Smooth muscle cell (in vitro differentiated cells): ENCODE measurements at regions not wholly inside any gene's neighbourhood (a gene's known extent, or its start where the extent isn't known, plus 50 kb on each side); places are given as distances from the start of the nearest gene placed in this dataset.
A peak's percentile ranks its signal among the peaks of the same experiment; 100 is the strongest.

Experiments used
- DNase-seq: peaks from one replicate; lab custom pipeline; 2025; ENCODE audit not compliant: unreplicated experiment; lab: John Stamatoyannopoulos, UW
- H2AFZ ChIP-seq: fragments of 200-600 bp; sonication (generic); 2 replicates; pipeline ENCODE4 v1.6.0; 2016; ENCODE audit warnings: antibody characterized with exemption, low read depth, mild to moderate bottlenecking
- H3F3A ChIP-seq: fragments of 200-600 bp; sonication (generic); 2 replicates; pipeline ENCODE4 v1.6.0; 2017; ENCODE audit warnings: antibody characterized with exemption, low read depth
- H3K27ac ChIP-seq: fragments of 200-600 bp; sonication (generic); 2 replicates; pipeline ENCODE4 v1.5.1; 2016; ENCODE audit warnings: low read depth, mild to moderate bottlenecking
- H3K27me3 ChIP-seq: fragments of 200-600 bp; sonication (generic); 2 replicates; pipeline ENCODE4 v1.6.1; 2016; ENCODE audit warnings: low read depth, mild to moderate bottlenecking
- H3K36me3 ChIP-seq: fragments of 200-600 bp; sonication (generic); 2 replicates; pipeline ENCODE4 v1.5.1; 2016; ENCODE audit warnings: low read depth
- H3K4me1 ChIP-seq: fragments of 200-600 bp; sonication (generic); 2 replicates; pipeline ENCODE4 v1.5.1; 2016; ENCODE audit warnings: low read depth
- H3K4me2 ChIP-seq: fragments of 200-600 bp; sonication (generic); 2 replicates; pipeline ENCODE4 v1.6.0; 2016; ENCODE audit warnings: mild to moderate bottlenecking
- H3K4me3 ChIP-seq: fragments of 200-600 bp; sonication (generic); 2 replicates; pipeline ENCODE4 v1.5.1; 2016; ENCODE audit warnings: mild to moderate bottlenecking
- H3K79me2 ChIP-seq: fragments of 200-600 bp; sonication (generic); 2 replicates; pipeline ENCODE4 v1.6.0; 2016; ENCODE audit warnings: low read depth, mild to moderate bottlenecking
- H3K9ac ChIP-seq: fragments of 200-600 bp; sonication (generic); 2 replicates; pipeline ENCODE4 v1.6.0; 2016; ENCODE audit warnings: low read depth
- H3K9me3 ChIP-seq: fragments of 200-600 bp; sonication (generic); replicated peaks from 2 replicates; pipeline ENCODE4 v1.5.1; 2016; ENCODE audit warnings: low read depth
- H4K20me1 ChIP-seq: fragments of 200-600 bp; sonication (generic); 2 replicates; pipeline ENCODE4 v1.6.0; 2016; ENCODE audit warnings: low read depth
- WGBS: methylation state at CpG from one replicate; pipeline ENCODE4 v1.1.7; 2016; ENCODE audit warnings: low lambda C conversion rate; 5-methylcytosine and 5-hydroxymethylcytosine counted together
- TF ChIP-seq, protein P1 (sequence below): fragments of 200-600 bp; sonication (generic); IDR thresholded peaks from 2 replicates; pipeline ENCODE4 v1.5.1; 2017; ENCODE audit warnings: borderline replicate concordance, mild to moderate bottlenecking, antibody characterized with exemption; ENCODE audit not compliant: insufficient read depth, poor library complexity, severe bottlenecking

DNA sequence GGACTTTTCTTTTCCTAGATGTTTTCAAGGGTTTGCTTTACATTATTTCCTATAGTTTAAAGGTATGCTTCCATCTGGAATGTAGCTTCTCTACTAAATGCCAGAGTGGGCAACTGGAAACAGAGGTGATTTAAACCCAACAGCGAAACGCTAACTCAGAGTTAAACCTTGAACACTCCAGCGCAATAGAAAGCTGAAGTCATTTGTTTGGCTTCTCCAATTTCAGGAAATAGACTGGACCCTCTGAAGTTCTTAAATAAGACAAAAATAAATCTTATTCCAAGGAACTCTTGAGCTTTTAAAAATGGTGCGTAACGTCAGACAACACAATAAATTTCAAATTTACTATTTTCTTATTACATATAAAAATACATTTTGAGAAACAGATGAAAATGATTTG lies 1560.0 kb upstream of the TENM3 start:
- H3K27ac ChIP-seq = no peak overlapping the region

DNA sequence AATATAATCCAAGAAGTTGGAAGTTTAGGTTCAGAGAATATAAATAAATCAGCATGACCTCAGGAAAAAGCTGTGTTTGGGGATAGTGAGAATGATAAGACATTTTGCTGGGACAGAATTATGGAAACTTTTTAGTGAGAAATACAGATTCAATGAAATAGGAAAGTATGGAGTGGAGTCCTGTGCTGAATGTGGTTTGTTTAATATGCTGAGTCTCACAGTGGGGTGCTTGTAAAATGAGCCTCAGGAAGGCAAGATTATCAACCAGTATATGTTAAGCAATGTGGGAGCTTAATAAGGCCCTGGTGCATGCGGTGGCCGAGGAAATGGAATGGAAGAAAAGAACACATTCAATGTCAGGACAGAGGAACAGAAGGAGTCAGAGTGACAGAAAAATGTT lies 1554.7 kb upstream of the TENM3 start:
- no peaks in the 10 kb centered on the region for H4K20me1 ChIP-seq
- TF ChIP-seq, protein P1, sequence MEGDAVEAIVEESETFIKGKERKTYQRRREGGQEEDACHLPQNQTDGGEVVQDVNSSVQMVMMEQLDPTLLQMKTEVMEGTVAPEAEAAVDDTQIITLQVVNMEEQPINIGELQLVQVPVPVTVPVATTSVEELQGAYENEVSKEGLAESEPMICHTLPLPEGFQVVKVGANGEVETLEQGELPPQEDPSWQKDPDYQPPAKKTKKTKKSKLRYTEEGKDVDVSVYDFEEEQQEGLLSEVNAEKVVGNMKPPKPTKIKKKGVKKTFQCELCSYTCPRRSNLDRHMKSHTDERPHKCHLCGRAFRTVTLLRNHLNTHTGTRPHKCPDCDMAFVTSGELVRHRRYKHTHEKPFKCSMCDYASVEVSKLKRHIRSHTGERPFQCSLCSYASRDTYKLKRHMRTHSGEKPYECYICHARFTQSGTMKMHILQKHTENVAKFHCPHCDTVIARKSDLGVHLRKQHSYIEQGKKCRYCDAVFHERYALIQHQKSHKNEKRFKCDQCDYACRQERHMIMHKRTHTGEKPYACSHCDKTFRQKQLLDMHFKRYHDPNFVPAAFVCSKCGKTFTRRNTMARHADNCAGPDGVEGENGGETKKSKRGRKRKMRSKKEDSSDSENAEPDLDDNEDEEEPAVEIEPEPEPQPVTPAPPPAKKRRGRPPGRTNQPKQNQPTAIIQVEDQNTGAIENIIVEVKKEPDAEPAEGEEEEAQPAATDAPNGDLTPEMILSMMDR = no peak
- H3K27ac ChIP-seq = no peak overlapping the region
- H3K9me3 ChIP-seq = no peaks in the 10 kb centered on the region
- no peak for DNase-seq
- no peak overlapping the region for H3K9ac ChIP-seq
- no peaks in the 10 kb centered on the region for H3K79me2 ChIP-seq
- no peaks in the 10 kb centered on the region for H3F3A ChIP-seq
- H2AFZ ChIP-seq = no peak overlapping the region
- no peak overlapping the region for H3K4me3 ChIP-seq
- H3K27me3 ChIP-seq = no peaks in the 10 kb centered on the region
- 53% methylated on average over 2 of the region's 2 CpGs for WGBS
- H3K4me2 ChIP-seq = no peak overlapping the region
- no peaks in the 10 kb centered on the region for H3K4me1 ChIP-seq
- H3K36me3 ChIP-seq = no peaks in the 10 kb centered on the region

More for the DNA sequence above, 1560.0 kb upstream of the TENM3 start:
- no peak overlapping the region for H3K4me2 ChIP-seq
- H3K4me3 ChIP-seq = no peak overlapping the region
- H3F3A ChIP-seq = no peaks in the 10 kb centered on the region
- whole genome bisulfite sequencing = 97% methylated on average over 5 of the region's 5 CpGs
- no peaks in the 10 kb centered on the region for H3K36me3 ChIP-seq
- no peaks in the 10 kb centered on the region for H3K9me3 ChIP-seq
- H3K4me1 ChIP-seq = no peaks in the 10 kb centered on the region
- H2AFZ ChIP-seq = no peak overlapping the region
- no peaks in the 10 kb centered on the region for H3K79me2 ChIP-seq
- no peaks in the 10 kb centered on the region for H3K27me3 ChIP-seq
- no peak overlapping the region for H3K9ac ChIP-seq
- TF ChIP-seq, protein P1 = no peak
- DNase-seq = no peak
- H4K20me1 ChIP-seq = no peaks in the 10 kb centered on the region

DNA sequence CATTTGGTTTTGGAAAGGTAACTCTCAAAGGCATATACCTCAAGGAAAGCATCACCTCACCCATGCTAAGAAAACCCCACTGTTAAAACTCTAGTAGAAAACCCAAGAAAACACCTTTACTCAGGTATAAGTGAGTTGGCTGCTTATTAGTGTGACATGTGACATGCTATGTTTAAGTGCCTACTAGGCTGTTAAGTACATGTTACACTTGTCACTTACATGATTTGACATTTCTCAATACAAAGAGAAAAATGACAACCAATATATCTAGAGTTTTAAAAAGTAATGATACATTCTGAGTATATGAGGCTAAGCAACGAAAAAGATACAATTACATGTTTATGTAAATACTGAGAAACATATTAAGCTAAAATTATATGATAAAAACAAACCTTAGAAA lies 1548.3 kb upstream of the TENM3 start:
- Histone ChIP-seq H3K27me3 (no peaks in the 10 kb centered on the region), H3K9me3 (no peaks in the 10 kb centered on the region)
- 78% methylated on average over 1 of the region's 1 CpG for WGBS

DNA sequence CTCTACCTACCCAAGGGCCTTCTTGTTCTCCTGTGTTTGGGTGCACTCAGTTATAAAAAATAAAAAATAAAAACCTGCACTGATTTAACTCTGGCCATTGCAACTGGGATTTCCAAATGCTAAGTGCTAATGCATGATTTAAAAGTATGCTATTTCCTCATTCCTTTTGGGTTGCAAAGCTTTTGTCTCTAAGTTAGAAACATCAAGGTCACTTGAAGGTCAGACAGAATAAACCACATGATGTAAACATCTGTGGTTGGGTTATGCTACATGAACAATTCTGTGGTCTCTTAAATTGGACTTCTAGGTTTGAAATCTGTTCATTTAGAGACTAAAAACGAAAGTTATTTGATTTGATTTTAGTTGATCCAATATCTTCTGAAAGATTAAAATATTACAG lies 1547.4 kb upstream of the TENM3 start:
- DNase-seq = no peak
- no peak overlapping the region for H2AFZ ChIP-seq
- H3K4me2 ChIP-seq = peak overlapping the region; percentile 7
- no peak overlapping the region for H3K9ac ChIP-seq
- no peak overlapping the region for H3K4me3 ChIP-seq
- H3K27me3 ChIP-seq = no peaks in the 10 kb centered on the region
- H4K20me1 ChIP-seq = no peaks in the 10 kb centered on the region
- no peaks in the 10 kb centered on the region for H3F3A ChIP-seq
- TF ChIP-seq, protein P1 = no peak
- WGBS = 39% methylated on average over 1 of the region's 1 CpG
- H3K27ac ChIP-seq = peak overlapping the region; percentile 11
- H3K79me2 ChIP-seq = no peaks in the 10 kb centered on the region
- no peaks in the 10 kb centered on the region for H3K36me3 ChIP-seq
- no peaks in the 10 kb centered on the region for H3K9me3 ChIP-seq
- H3K4me1 ChIP-seq = no peaks in the 10 kb centered on the region

More for the DNA sequence above, 1548.3 kb upstream of the TENM3 start:
- Histone ChIP-seq H3K4me1 (no peaks in the 10 kb centered on the region), H3K27ac (no peak overlapping the region), H2AFZ (no peak overlapping the region), H3K4me2 (no peak overlapping the region), H3K9ac (no peak overlapping the region), H3K79me2 (no peaks in the 10 kb centered on the region), H4K20me1 (no peaks in the 10 kb centered on the region), H3F3A (no peaks in the 10 kb centered on the region), H3K36me3 (no peaks in the 10 kb centered on the region), H3K4me3 (no peak overlapping the region)
- TF ChIP-seq, protein P1 = no peak
- no peak for DNase-seq
